A549 (cell line): ENCODE measurements at regions not wholly inside any gene's neighbourhood (a gene's known extent, or its start where the extent isn't known, plus 50 kb on each side); places are given as distances from the start of the nearest gene placed in this dataset.

Source experiments
- ATAC-seq, 2 experiments: fragments of 200-7000 bp in 1 of 2; fragments of >200 bp in 1 of 2; cut with Nextera tagmentation in 1 of 2; cut with Tn5 transposase in 1 of 2; 3 replicates each; pipeline versions ENCODE4 v1.8.0 to v1.9.1; 2018 to 2020; ENCODE audit warnings: mild to moderate bottlenecking in 1 of 2, moderate library complexity in 1 of 2
- CTCF ChIA-PET: fragments of 300-600 bp; sonication (Branson Sonifier 250); formaldehyde crosslinking; extraction: SDS; loops from one replicate; lab custom pipeline; 2021; ENCODE audit warnings: antibody characterized with exemption, inconsistent platforms; lab: Yijun Ruan, JAX
- POLR2A ChIA-PET: fragments of 350-600 bp; formaldehyde crosslinking; extraction: SDS; loops from one replicate; lab custom pipeline; 2021; ENCODE audit warnings: antibody characterized with exemption, inconsistent platforms; lab: Yijun Ruan, JAX
- DNase-seq, 2 experiments: peaks; one replicate each; pipeline versions ENCODE4 v3.0.0 to v3.0.0-alpha.2; 2011 to 2016; ENCODE audit warnings: low read depth in 1 of 2, low spot score in 1 of 2
- FAIRE-seq: peaks from 2 replicates; lab custom pipeline; 2011; peaks lifted over from hg19 to GRCh38; lab: Jason Lieb, UNC
- H3K27ac ChIP-seq, 2 experiments: fragments of >200 bp; sonication (Bioruptor Twin); formaldehyde crosslinking; 3 replicates each; pipeline ENCODE4 v1.5.1; 2016 to 2017
- H3K4me1 ChIP-seq: fragments of >200 bp; sonication (Bioruptor Twin); formaldehyde crosslinking; 3 replicates; pipeline ENCODE4 v1.6.1; 2016
- H3K4me2 ChIP-seq: fragments of >200 bp; sonication (Bioruptor Twin); formaldehyde crosslinking; 3 replicates; pipeline ENCODE4 v1.6.1; 2016
- H3K4me3 ChIP-seq: fragments of >200 bp; sonication (Bioruptor Twin); formaldehyde crosslinking; 3 replicates; pipeline ENCODE4 v1.5.1; 2016
- H3K9me3 ChIP-seq: fragments of >200 bp; sonication (Bioruptor Twin); formaldehyde crosslinking; 3 replicates; pipeline ENCODE4 v1.6.1; 2016
- CBX8 ChIP-seq: fragments of 200-600 bp; sonication (generic); IDR thresholded peaks from 2 replicates; pipeline ENCODE4 v1.6.1; 2016
- CEBPB ChIP-seq, 2 experiments: fragments of >200 bp in 1 of 2; sonication (Bioruptor Twin) in 1 of 2; formaldehyde crosslinking in 1 of 2; IDR thresholded peaks; 2 replicates each; pipeline ENCODE4 v1.6.1; 2012 to 2016
- CHD2 ChIP-seq: fragments of 150-350 bp; IDR thresholded peaks from 2 replicates; pipeline ENCODE4 v1.6.1; 2014; ENCODE audit warnings: low read length; ENCODE audit not compliant: partially characterized antibody
- CHD4 ChIP-seq: fragments of 200-600 bp; sonication (generic); IDR thresholded peaks from 2 replicates; pipeline ENCODE4 v1.6.1; 2016; ENCODE audit warnings: antibody characterized with exemption, mild to moderate bottlenecking, borderline replicate concordance
- EHMT2 ChIP-seq: fragments of 200-600 bp; sonication (generic); IDR thresholded peaks from 2 replicates; pipeline ENCODE4 v1.6.1; 2016; ENCODE audit warnings: antibody characterized with exemption, low read depth, mild to moderate bottlenecking, moderate library complexity
- FOSL2 ChIP-seq, 2 experiments: fragments of 450-650 bp in 1 of 2; fragments of >200 bp in 1 of 2; sonication (Bioruptor Twin) in 1 of 2; formaldehyde crosslinking; IDR thresholded peaks; 2 replicates each; pipeline versions ENCODE4 v1.5.0 to v1.6.1; 2016 to 2020; ENCODE audit warnings: mild to moderate bottlenecking in 1 of 2, moderate library complexity in 1 of 2
- FOXS1 ChIP-seq: fragments of 250-450 bp; sonication (Bioruptor Pico); IDR thresholded peaks from 2 replicates; pipeline ENCODE4 v1.5.0; 2020; ENCODE audit warnings: mild to moderate bottlenecking, moderate library complexity
- GATA3 ChIP-seq: IDR thresholded peaks from 2 replicates; pipeline ENCODE4 v1.6.1; 2012; ENCODE audit warnings: borderline replicate concordance
- HOXA7 ChIP-seq: fragments of 250-450 bp; sonication (Bioruptor Pico); IDR thresholded peaks from 2 replicates; pipeline ENCODE4 v1.5.0; 2020; ENCODE audit warnings: mild to moderate bottlenecking, moderate library complexity
- JUNB ChIP-seq: fragments of >200 bp; sonication (Bioruptor Twin); formaldehyde crosslinking; IDR thresholded peaks from 2 replicates; pipeline ENCODE4 v1.6.1; 2016
- MAFK ChIP-seq: fragments of 450-650 bp; IDR thresholded peaks from 2 replicates; pipeline ENCODE4 v1.6.1; 2014; ENCODE audit not compliant: partially characterized antibody
- RAD21 ChIP-seq, 2 experiments: fragments of >200 bp in 1 of 2; sonication (Bioruptor Twin) in 1 of 2; formaldehyde crosslinking in 1 of 2; IDR thresholded peaks in 1 of 2; conservative IDR thresholded peaks in 1 of 2; 2 replicates in 1 of 2; 3 replicates in 1 of 2; pipeline ENCODE4 v1.6.1; 2012 to 2018; ENCODE audit warnings: inconsistent platforms in 1 of 2
- SMC3 ChIP-seq: fragments of >200 bp; sonication (Bioruptor Twin); formaldehyde crosslinking; IDR thresholded peaks from 3 replicates; pipeline ENCODE4 v1.6.1; 2018; ENCODE audit warnings: inconsistent platforms
- SREBF2 ChIP-seq: fragments of 450-650 bp; IDR thresholded peaks from 2 replicates; pipeline ENCODE4 v1.6.1; 2014; ENCODE audit warnings: mild to moderate bottlenecking, moderate library complexity
- WGBS: methylation state at CpG from one replicate; pipeline ENCODE4 v1.1.6; 2017; ENCODE audit errors: missing lambda C conversion rate; 5-methylcytosine and 5-hydroxymethylcytosine counted together
- TF ChIP-seq, protein P1 (sequence below): fragments of >200 bp; sonication (Bioruptor Twin); formaldehyde crosslinking; IDR thresholded peaks from 3 replicates; pipeline ENCODE4 v1.6.1; 2016
- TF ChIP-seq, protein P2 (sequence below): fragments of >200 bp; sonication (Bioruptor Twin); formaldehyde crosslinking; IDR thresholded peaks from 3 replicates; pipeline ENCODE4 v1.5.1; 2016
- TF ChIP-seq, protein P3 (sequence below): IDR thresholded peaks from 2 replicates; pipeline ENCODE4 v1.6.1; 2012
- TF ChIP-seq, protein P4 (sequence below): fragments of 250-450 bp; sonication (Bioruptor Pico); IDR thresholded peaks from 2 replicates; pipeline ENCODE4 v1.5.0; 2021; ENCODE audit warnings: mild to moderate bottlenecking, moderate library complexity, borderline replicate concordance

DNA sequence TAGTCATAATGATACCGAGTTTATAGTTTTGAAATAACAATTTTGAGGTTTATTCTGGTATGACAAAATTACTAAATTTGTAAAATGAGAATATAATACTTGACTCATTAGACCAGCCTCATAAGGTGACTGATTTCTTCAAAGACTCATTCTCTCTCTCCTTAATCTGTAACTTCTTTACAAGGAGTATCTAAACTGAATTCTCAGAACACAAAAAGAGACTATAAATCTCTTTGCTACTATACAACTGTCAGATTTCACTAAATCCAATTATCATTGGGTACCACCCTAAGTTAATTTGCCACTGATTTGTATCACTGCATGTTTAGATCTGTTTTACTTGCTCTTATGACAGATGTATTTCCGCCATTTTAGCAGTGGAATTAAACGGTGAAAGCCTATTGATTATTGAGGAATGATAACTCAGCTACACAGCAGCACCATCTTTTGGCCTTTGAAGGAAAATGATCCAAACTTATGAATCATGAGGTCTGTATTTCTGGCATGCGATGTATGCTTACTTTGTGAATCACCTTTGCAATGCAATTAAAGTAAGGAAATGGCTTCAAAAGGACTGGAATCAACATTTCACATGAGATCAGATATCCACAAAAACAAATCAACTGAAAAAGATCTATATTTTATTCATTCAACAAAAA, 161.2 kb downstream of the RERGL start:
- CTCF ChIA-PET = interaction anchor here (1.3 kb wide), 2 partner anchors 15 to 286 kb away, joined by 3 to 4 read pairs; no protein-coding TSS in a partner anchor
- FAIRE-seq = peak; percentile 96

DNA sequence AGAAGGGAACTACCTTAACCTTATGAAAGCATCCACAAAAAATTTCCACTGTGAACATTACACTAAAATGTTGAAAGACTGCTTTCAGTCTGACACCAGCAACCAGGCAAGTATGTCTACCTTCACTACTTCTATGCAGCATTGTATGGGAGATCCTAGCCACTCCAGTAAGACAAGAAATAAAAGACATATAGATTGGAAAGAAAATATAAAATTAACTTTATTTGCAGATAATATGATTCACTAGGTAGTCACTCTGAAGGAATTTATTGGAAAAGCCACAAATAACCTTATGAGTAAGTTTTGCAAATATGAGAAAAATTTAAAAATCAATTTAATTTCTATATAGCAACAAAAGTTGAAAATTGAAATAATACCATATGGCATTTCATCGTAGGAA, 172.0 kb downstream of the RERGL start:
- ATAC-seq = no peak
- Histone ChIP-seq H3K4me2 (no peak overlapping the region), H3K4me1 (no peaks in the 10 kb centered on the region), H3K4me3 (no peak overlapping the region), H3K27ac (no peak overlapping the region), H3K9me3 (no peaks in the 10 kb centered on the region)
- CTCF ChIA-PET = no interaction called here
- POLR2A ChIA-PET = no interaction called here
- no peak for DNase-seq
- TF ChIP-seq MAFK (no peak), CHD2 (no peak), EHMT2 (no peak), HOXA7 (CRISPR knock-in tag) (no peak), SREBF2 (no peak), CBX8 (no peak), CHD4 (no peak)
- TF ChIP-seq, protein P1, sequence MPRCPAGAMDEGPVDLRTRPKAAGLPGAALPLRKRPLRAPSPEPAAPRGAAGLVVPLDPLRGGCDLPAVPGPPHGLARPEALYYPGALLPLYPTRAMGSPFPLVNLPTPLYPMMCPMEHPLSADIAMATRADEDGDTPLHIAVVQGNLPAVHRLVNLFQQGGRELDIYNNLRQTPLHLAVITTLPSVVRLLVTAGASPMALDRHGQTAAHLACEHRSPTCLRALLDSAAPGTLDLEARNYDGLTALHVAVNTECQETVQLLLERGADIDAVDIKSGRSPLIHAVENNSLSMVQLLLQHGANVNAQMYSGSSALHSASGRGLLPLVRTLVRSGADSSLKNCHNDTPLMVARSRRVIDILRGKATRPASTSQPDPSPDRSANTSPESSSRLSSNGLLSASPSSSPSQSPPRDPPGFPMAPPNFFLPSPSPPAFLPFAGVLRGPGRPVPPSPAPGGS = no peak
- TF ChIP-seq, protein P2, sequence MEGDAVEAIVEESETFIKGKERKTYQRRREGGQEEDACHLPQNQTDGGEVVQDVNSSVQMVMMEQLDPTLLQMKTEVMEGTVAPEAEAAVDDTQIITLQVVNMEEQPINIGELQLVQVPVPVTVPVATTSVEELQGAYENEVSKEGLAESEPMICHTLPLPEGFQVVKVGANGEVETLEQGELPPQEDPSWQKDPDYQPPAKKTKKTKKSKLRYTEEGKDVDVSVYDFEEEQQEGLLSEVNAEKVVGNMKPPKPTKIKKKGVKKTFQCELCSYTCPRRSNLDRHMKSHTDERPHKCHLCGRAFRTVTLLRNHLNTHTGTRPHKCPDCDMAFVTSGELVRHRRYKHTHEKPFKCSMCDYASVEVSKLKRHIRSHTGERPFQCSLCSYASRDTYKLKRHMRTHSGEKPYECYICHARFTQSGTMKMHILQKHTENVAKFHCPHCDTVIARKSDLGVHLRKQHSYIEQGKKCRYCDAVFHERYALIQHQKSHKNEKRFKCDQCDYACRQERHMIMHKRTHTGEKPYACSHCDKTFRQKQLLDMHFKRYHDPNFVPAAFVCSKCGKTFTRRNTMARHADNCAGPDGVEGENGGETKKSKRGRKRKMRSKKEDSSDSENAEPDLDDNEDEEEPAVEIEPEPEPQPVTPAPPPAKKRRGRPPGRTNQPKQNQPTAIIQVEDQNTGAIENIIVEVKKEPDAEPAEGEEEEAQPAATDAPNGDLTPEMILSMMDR = no peak
- WGBS = 77% methylated on average over 1 of the region's 1 CpG
- no peak for FAIRE-seq

More for the DNA sequence above, 161.2 kb downstream of the RERGL start:
- peak overlapping the region; percentile 16 to 33; a peak in 2 of 6 replicates for H3K27ac ChIP-seq
- no peaks in the 10 kb centered on the region for H3K9me3 ChIP-seq
- TF ChIP-seq CEBPB (IDR thresholded peaks at IDR 0.05) (peak in 1 of 2 experiments; percentile 59; a peak in 1 of 4 replicates), GATA3 (peak; percentile 82; the same call in 1 of the 2 replicates), RAD21 (conservative IDR thresholded peaks at IDR 0.05 in 1 of 2, IDR thresholded peaks at IDR 0.05 in 1 of 2) (peak; percentile 72 to 81), SMC3 (peak; percentile 51; the same call in 2 of the 3 replicates), CHD2 (no peak), JUNB (peak; percentile 90), FOSL2 (IDR thresholded peaks at IDR 0.05) (peak; percentile 96), FOSL2 (CRISPR knock-in tag; IDR thresholded peaks at IDR 0.05) (peak; percentile 98), FOXS1 (CRISPR knock-in tag) (peak; percentile 58; the same call in 1 of the 2 replicates)
- TF ChIP-seq, protein P3, sequence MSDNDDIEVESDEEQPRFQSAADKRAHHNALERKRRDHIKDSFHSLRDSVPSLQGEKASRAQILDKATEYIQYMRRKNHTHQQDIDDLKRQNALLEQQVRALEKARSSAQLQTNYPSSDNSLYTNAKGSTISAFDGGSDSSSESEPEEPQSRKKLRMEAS = 0 out of 2 replicates have a peak, but pooled peaks have one; percentile 28
- TF ChIP-seq, protein P2 = peak; percentile 66
- TF ChIP-seq, protein P4, sequence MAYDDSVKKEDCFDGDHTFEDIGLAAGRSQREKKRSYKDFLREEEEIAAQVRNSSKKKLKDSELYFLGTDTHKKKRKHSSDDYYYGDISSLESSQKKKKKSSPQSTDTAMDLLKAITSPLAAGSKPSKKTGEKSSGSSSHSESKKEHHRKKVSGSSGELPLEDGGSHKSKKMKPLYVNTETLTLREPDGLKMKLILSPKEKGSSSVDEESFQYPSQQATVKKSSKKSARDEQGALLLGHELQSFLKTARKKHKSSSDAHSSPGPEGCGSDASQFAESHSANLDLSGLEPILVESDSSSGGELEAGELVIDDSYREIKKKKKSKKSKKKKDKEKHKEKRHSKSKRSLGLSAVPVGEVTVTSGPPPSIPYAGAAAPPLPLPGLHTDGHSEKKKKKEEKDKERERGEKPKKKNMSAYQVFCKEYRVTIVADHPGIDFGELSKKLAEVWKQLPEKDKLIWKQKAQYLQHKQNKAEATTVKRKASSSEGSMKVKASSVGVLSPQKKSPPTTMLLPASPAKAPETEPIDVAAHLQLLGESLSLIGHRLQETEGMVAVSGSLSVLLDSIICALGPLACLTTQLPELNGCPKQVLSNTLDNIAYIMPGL = no peak
- TF ChIP-seq, protein P1 = no peak
- H3K4me1 ChIP-seq = peaks cover 25% of the 10 kb centered on the region
- peak overlapping the region; percentile 57 for H3K4me2 ChIP-seq
- POLR2A ChIA-PET = no interaction called here
- no peak overlapping the region for H3K4me3 ChIP-seq
- WGBS = 12% methylated on average over 4 of the region's 4 CpGs
- DNase-seq (peak; percentile 34 to 84), ATAC-seq (peak; percentile 90 to 94)
